ENCODE measurements at regions not wholly inside any gene's neighbourhood (a gene's known extent, or its start where the extent isn't known, plus 50 kb on each side); places are given as distances from the start of the nearest gene placed in this dataset.

DNA sequence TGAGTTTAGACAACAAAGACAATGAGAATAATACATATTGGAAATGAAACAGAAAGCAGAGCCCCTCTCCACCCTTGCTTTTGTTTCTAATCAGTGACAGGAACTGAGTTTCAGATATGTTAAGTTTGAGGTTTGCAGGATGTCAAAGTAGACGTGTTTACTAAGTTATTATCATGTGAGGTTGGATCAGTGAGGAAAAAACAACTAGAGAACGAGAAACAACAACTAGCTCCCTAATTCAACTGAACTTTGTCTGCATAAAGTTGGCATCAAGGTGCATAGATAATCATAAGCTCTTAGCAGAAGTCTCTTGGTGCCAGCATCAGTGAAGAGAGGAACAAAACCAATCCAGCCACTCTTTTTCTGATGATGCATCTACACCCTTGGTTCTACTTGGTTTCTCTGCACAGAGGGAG, 491.1 kb upstream of the NR2F2 start:
- Histone ChIP-seq H3F3A (replicated peaks; ENCODE audit: insufficient read depth) (no peaks in the 10 kb centered on the region), H2AFZ (ENCODE audit: low read depth) (no peak overlapping the region), H4K20me1 (ENCODE audit: insufficient read depth) (no peaks in the 10 kb centered on the region), H3K4me2 (no peak overlapping the region), H3K4me3 (ENCODE audit: low read depth in 2 of 2, low read length in 1 of 2) (no peak overlapping the region), H3K9ac (no peak overlapping the region), H3K9me2 (no peaks in the 10 kb centered on the region), H3K79me2 (ENCODE audit: insufficient read depth) (no peaks in the 10 kb centered on the region), H3K9me3 (no peaks in the 10 kb centered on the region; the same call in 1 of the 2 replicates), H3K4me1 (ENCODE audit: control insufficient read depth in 1 of 2, insufficient read depth in 2 of 2, low read depth in 1 of 2, low read length in 1 of 2) (no peaks in the 10 kb centered on the region), H3K36me3 (replicated peaks in 1 of 2; ENCODE audit: control insufficient read depth in 1 of 2, insufficient read depth in 2 of 2, low read length in 1 of 2) (no peaks in the 10 kb centered on the region), H3K27me3 (ENCODE audit: insufficient read depth) (no peaks in the 10 kb centered on the region), H3K27ac (ENCODE audit: low read depth in 2 of 2, low read length in 1 of 2) (no peak overlapping the region)
- ChIA-PET POLR2A (no interaction called here), CTCF (interaction anchor here (1.1 kb wide), 1 partner anchor 548 kb away, joined by 3 read pairs; no protein-coding TSS in a partner anchor)
- WGBS (ENCODE audit: low lambda C conversion rate) = 11% methylated on average over 2 of the region's 2 CpGs
- no peak for DNase-seq
- TF ChIP-seq MEF2A (IDR thresholded peaks at IDR 0.05; ENCODE audit: borderline replicate concordance, low read depth) = no peak
- no peak for TF ChIP-seq TCF12 (IDR thresholded peaks at IDR 0.05)
- TF ChIP-seq GABPA (IDR thresholded peaks at IDR 0.05; ENCODE audit: low read depth) = no peak
- TF ChIP-seq SIN3A (IDR thresholded peaks at IDR 0.05; ENCODE audit: borderline replicate concordance, low read depth, low read length) = no peak
- TF ChIP-seq YY1 (IDR thresholded peaks at IDR 0.05; ENCODE audit: low read depth) = no peak
- TF ChIP-seq POLR2AphosphoS5 (IDR thresholded peaks at IDR 0.05; ENCODE audit: low read depth, low read length) = no peak

DNA sequence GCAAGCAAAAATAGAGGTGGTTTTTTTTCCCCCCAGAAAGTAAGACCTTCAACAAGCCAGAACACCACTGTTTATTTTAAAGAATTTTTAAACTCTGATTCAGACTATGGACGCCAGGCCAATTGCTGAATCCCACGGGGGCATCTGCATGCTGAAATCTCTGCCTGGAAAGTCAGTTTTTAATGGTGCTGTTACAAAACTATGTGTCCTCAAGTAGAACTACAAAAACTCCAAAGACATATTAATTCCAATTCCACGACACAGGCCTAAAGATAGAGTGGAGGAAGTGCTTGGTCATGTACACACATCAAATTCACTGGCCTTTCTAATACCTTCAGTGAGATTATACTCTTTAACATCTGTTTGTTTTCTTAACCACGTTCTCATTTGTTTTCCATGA, 490.5 kb upstream of the NR2F2 start:
- CTCF ChIA-PET = no interaction called here
- Histone ChIP-seq H3K27ac (ENCODE audit: low read depth in 2 of 2, low read length in 1 of 2) (no peak overlapping the region), H3K4me1 (ENCODE audit: control insufficient read depth in 1 of 2, insufficient read depth in 2 of 2, low read depth in 1 of 2, low read length in 1 of 2) (no peaks in the 10 kb centered on the region), H3K4me3 (ENCODE audit: low read depth in 2 of 2, low read length in 1 of 2) (no peak overlapping the region), H3F3A (replicated peaks; ENCODE audit: insufficient read depth) (no peaks in the 10 kb centered on the region), H2AFZ (ENCODE audit: low read depth) (no peak overlapping the region), H4K20me1 (ENCODE audit: insufficient read depth) (no peaks in the 10 kb centered on the region), H3K79me2 (ENCODE audit: insufficient read depth) (no peaks in the 10 kb centered on the region), H3K9me2 (no peaks in the 10 kb centered on the region), H3K4me2 (no peak overlapping the region), H3K27me3 (ENCODE audit: insufficient read depth) (no peaks in the 10 kb centered on the region), H3K36me3 (replicated peaks in 1 of 2; ENCODE audit: control insufficient read depth in 1 of 2, insufficient read depth in 2 of 2, low read length in 1 of 2) (no peaks in the 10 kb centered on the region), H3K9me3 (no peaks in the 10 kb centered on the region; the same call in 1 of the 2 replicates), H3K9ac (no peak overlapping the region)
- POLR2A ChIA-PET = no interaction called here
- WGBS (ENCODE audit: low lambda C conversion rate) = 3% methylated on average over 4 of the region's 4 CpGs
- DNase-seq = no peak
- TF ChIP-seq ELF1 (IDR thresholded peaks at IDR 0.05) (no peak), YY1 (IDR thresholded peaks at IDR 0.05; ENCODE audit: low read depth) (no peak), USF1 (IDR thresholded peaks at IDR 0.05; ENCODE audit: borderline replicate concordance, low read depth) (no peak), RCOR1 (IDR thresholded peaks at IDR 0.05; ENCODE audit: low read length) (no peak), RFX5 (IDR thresholded peaks at IDR 0.05; ENCODE audit: low read length) (no peak), IRF3 (IDR thresholded peaks at IDR 0.05; ENCODE audit: low read depth, low read length) (no peak), EZH2phosphoT487 (IDR thresholded peaks at IDR 0.05; ENCODE audit: borderline replicate concordance, low read depth) (no peak), PBX3 (IDR thresholded peaks at IDR 0.05) (no peak), JUND (IDR thresholded peaks at IDR 0.05) (no peak), SMC3 (IDR thresholded peaks at IDR 0.05; ENCODE audit: low read depth, low read length) (no peak)
- TF ChIP-seq, protein P1, sequence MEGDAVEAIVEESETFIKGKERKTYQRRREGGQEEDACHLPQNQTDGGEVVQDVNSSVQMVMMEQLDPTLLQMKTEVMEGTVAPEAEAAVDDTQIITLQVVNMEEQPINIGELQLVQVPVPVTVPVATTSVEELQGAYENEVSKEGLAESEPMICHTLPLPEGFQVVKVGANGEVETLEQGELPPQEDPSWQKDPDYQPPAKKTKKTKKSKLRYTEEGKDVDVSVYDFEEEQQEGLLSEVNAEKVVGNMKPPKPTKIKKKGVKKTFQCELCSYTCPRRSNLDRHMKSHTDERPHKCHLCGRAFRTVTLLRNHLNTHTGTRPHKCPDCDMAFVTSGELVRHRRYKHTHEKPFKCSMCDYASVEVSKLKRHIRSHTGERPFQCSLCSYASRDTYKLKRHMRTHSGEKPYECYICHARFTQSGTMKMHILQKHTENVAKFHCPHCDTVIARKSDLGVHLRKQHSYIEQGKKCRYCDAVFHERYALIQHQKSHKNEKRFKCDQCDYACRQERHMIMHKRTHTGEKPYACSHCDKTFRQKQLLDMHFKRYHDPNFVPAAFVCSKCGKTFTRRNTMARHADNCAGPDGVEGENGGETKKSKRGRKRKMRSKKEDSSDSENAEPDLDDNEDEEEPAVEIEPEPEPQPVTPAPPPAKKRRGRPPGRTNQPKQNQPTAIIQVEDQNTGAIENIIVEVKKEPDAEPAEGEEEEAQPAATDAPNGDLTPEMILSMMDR (IDR thresholded peaks at IDR 0.05) = no peak
